Stimulated activated CD8-positive, alpha-beta memory T cell treated with anti-CD3 and anti-CD28 coated beads, Interleukin-4, amount 100 ng/mL, for 1 hour (primary cell): ENCODE measurements at regions not wholly inside any gene's neighbourhood (a gene's known extent, or its start where the extent isn't known, plus 50 kb on each side); places are given as distances from the start of the nearest gene placed in this dataset.

Experiments
- DNase-seq, 2 donors: peaks; one replicate each; pipeline ENCODE4 v3.0.0-alpha.2; 2020; ENCODE audit warnings: low read depth in 2 of 2, low spot score in 1 of 2

GRCh38 chr1:208511242-208511860 is 267.2 kb upstream of the PLXNA2 start:
- DNase-seq = no peak

- no peak for DNase-seq
Measured at GRCh38 chr1:208513799-208514198, 269.6 kb upstream of the PLXNA2 start.

- no peak for DNase-seq
Measured at GRCh38 chr1:208515129-208515528, 270.9 kb upstream of the PLXNA2 start.

GRCh38 chr1:208516780-208517179 is 272.6 kb upstream of the PLXNA2 start:
- no peak for DNase-seq

- DNase-seq = no peak
Measured at GRCh38 chr1:208520438-208521099, 276.4 kb upstream of the PLXNA2 start.

- DNase-seq = no peak
Measured at GRCh38 chr1:208521534-208521933, 277.4 kb upstream of the PLXNA2 start.

GRCh38 chr1:208523007-208523406 is 278.8 kb upstream of the PLXNA2 start:
- DNase-seq = no peak

- no peak for DNase-seq
Measured at GRCh38 chr1:208524376-208524775, 280.2 kb upstream of the PLXNA2 start.

- DNase-seq = no peak
Measured at GRCh38 chr1:208524925-208525324, 280.7 kb upstream of the PLXNA2 start.

GRCh38 chr1:208525417-208525816 is 281.2 kb upstream of the PLXNA2 start:
- DNase-seq = no peak

GRCh38 chr1:208526613-208527125 is 282.5 kb upstream of the PLXNA2 start:
- DNase-seq = no peak

- DNase-seq = no peak
Measured at GRCh38 chr1:208527156-208527555, 283.0 kb upstream of the PLXNA2 start.

- no peak for DNase-seq
Measured at GRCh38 chr1:208528578-208529240, 284.5 kb upstream of the PLXNA2 start.

GRCh38 chr1:208531003-208531750 is 287.0 kb upstream of the PLXNA2 start:
- DNase-seq = no peak

- no peak for DNase-seq
Measured at GRCh38 chr1:208533746-208534598, 289.8 kb upstream of the PLXNA2 start.

GRCh38 chr1:208534599-208534897 is 290.4 kb upstream of the PLXNA2 start:
- no peak for DNase-seq

- DNase-seq = no peak
Measured at GRCh38 chr1:208534979-208535378, 290.8 kb upstream of the PLXNA2 start.

- no peak for DNase-seq
Measured at GRCh38 chr1:208535511-208535910, 291.3 kb upstream of the PLXNA2 start.

- DNase-seq = no peak
Measured at GRCh38 chr1:208536212-208536611, 292.0 kb upstream of the PLXNA2 start.

- DNase-seq = no peak
Measured at GRCh38 chr1:208537198-208537597, 293.0 kb upstream of the PLXNA2 start.

- no peak for DNase-seq
Measured at GRCh38 chr1:208538078-208538477, 293.9 kb upstream of the PLXNA2 start.
